ENCODE measurements at regions not wholly inside any gene's neighbourhood (a gene's known extent, or its start where the extent isn't known, plus 50 kb on each side); places are given as distances from the start of the nearest gene placed in this dataset.
A peak's percentile ranks its signal among the peaks of the same experiment; 100 is the strongest.

DNA sequence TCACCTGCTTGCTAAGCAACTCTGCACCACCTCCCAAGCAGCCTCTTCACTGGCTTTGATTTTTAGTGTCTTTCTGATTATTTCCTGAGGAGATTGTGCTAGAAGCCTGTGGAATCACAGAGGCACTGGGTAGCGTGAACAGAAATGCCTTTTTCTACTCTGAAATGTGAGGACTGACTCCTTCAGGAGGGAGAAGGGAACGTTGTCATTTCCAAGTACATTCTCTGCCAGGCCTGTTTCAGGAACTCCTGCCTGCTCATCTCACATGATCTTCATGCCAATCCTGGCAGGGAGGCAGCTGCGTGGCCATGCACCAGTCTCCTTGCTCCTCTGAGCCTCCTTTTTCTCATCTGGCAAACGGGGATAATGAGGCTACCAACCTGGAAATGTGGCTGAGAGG lies 49.8 kb upstream of the PRDM11 start:
- Histone ChIP-seq H3K4me1 (peaks cover 0 to 15% of the 10 kb centered on the region in 2 donors), H3K27me3 (no peaks in the 10 kb centered on the region), H3K4me3 (no peak overlapping the region), H3K27ac (no peak overlapping the region), H3K9me3 (no peaks in the 10 kb centered on the region), H3K36me3 (no peaks in the 10 kb centered on the region)
- intact Hi-C loops (cut with DNase I) = loop anchor here (10.0 kb wide), 1 partner anchor 568 kb away; the partner anchor contains the start of gene CHST1
- TF ChIP-seq, protein P1, sequence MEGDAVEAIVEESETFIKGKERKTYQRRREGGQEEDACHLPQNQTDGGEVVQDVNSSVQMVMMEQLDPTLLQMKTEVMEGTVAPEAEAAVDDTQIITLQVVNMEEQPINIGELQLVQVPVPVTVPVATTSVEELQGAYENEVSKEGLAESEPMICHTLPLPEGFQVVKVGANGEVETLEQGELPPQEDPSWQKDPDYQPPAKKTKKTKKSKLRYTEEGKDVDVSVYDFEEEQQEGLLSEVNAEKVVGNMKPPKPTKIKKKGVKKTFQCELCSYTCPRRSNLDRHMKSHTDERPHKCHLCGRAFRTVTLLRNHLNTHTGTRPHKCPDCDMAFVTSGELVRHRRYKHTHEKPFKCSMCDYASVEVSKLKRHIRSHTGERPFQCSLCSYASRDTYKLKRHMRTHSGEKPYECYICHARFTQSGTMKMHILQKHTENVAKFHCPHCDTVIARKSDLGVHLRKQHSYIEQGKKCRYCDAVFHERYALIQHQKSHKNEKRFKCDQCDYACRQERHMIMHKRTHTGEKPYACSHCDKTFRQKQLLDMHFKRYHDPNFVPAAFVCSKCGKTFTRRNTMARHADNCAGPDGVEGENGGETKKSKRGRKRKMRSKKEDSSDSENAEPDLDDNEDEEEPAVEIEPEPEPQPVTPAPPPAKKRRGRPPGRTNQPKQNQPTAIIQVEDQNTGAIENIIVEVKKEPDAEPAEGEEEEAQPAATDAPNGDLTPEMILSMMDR (IDR thresholded peaks at IDR 0.05) = no peak
- peak in 1 of 2 donors; percentile 49 for DNase-seq (ENCODE audit: low spot score in 2 of 2)

All from ascending aorta (tissue), 2 donors.